Upper lobe of left lung (tissue), 6 donors: ENCODE measurements at regions not wholly inside any gene's neighbourhood (a gene's known extent, or its start where the extent isn't known, plus 50 kb on each side); places are given as distances from the start of the nearest gene placed in this dataset.

Experiments used
- ATAC-seq, 2 donors: fragments of 200-7000 bp; cut with Tn5 transposase; one replicate each; pipeline ENCODE4 v1.9.1; 2022; ENCODE audit warnings: mild to moderate bottlenecking in 2 of 2, moderate library complexity in 2 of 2; ENCODE audit not compliant: low FRiP score in 2 of 2
- DNase-seq, 2 donors: peaks; one replicate each; pipeline ENCODE4 v3.0.0-alpha.2; 2019 to 2020
- H3K27ac ChIP-seq, 4 donors: fragments of 200-600 bp; sonication (generic); one replicate each; pipeline ENCODE4 v1.5.1; 2016 to 2019
- H3K27me3 ChIP-seq, 4 donors: fragments of 200-600 bp; sonication (generic); one replicate each; pipeline ENCODE4 v1.5.1; 2017 to 2019
- H3K36me3 ChIP-seq, 4 donors: fragments of 200-600 bp; sonication (generic); one replicate each; pipeline ENCODE4 v1.5.1; 2016 to 2019
- H3K4me1 ChIP-seq, 4 donors: fragments of 200-600 bp; sonication (generic); one replicate each; pipeline ENCODE4 v1.5.1; 2018 to 2019
- H3K4me3 ChIP-seq, 4 donors: fragments of 200-600 bp; sonication (generic); one replicate each; pipeline ENCODE4 v1.5.1; 2017 to 2019; ENCODE audit warnings: mild to moderate bottlenecking in 2 of 4, moderate library complexity in 1 of 4
- H3K9me3 ChIP-seq, 4 donors: fragments of 200-600 bp; sonication (generic); one replicate each; pipeline ENCODE4 v1.5.1; 2018 to 2019
- CTCF ChIP-seq, 6 experiments: fragments of 450-650 bp in 4 of 6; fragments of 200-600 bp in 2 of 6; sonication (generic) in 2 of 6; IDR thresholded peaks; one replicate each; pipeline ENCODE4 v1.5.1; 2016 to 2019; ENCODE audit warnings: antibody characterized with exemption in 6 of 6
- EP300 ChIP-seq, 4 donors: sonication (generic); formaldehyde crosslinking; IDR thresholded peaks; one replicate each; pipeline ENCODE4 v1.5.1; 2017; ENCODE audit warnings: antibody characterized with exemption in 4 of 4, control low read depth in 2 of 4
- POLR2A ChIP-seq, 4 donors: fragments of 450-650 bp; IDR thresholded peaks; one replicate each; pipeline ENCODE4 v1.5.1; 2016 to 2017; ENCODE audit warnings: antibody characterized with exemption in 4 of 4, mild to moderate bottlenecking in 2 of 4
- POLR2AphosphoS5 ChIP-seq, 2 donors: sonication (generic); formaldehyde crosslinking; IDR thresholded peaks; one replicate each; pipeline ENCODE4 v1.5.1; 2017; ENCODE audit warnings: antibody characterized with exemption in 2 of 2
- WGBS, 2 donors: methylation state at CpG; one replicate each; pipeline ENCODE4 v1.1.5; 2017 to 2018; 5-methylcytosine and 5-hydroxymethylcytosine counted together
- donor health status: DM: no; HTN: no; CAD: no; lungs with moderate emphysema.
- donor health status: DM: no; HTN: yes; CAD: no; lungs with severe emphysema.

- peak in 1 of 4 donors; percentile 46 for TF ChIP-seq EP300 (IDR thresholded peaks at IDR 0.05)
- TF ChIP-seq POLR2AphosphoS5 (IDR thresholded peaks at IDR 0.05) = no peak
- no peaks in the 10 kb centered on the region for H3K9me3 ChIP-seq
- DNase-seq (peak in 1 of 2 donors; percentile 58), ATAC-seq (peak; percentile 74 to 83)
- 58 to 68% methylated on average over 3 of the region's 3 CpGs for WGBS, 2 donors
- peaks cover 0 to 7% (median 1%) of the 10 kb centered on the region in 4 donors for H3K4me1 ChIP-seq
- no peak overlapping the region for H3K4me3 ChIP-seq
- no peaks in the 10 kb centered on the region for H3K36me3 ChIP-seq
- no peaks in the 10 kb centered on the region for H3K27me3 ChIP-seq
- H3K27ac ChIP-seq = peak overlapping the region; percentile 8 to 83 (median 41)
Measured at GRCh38 chr2:47300609-47301276, 68.4 kb upstream of the EPCAM start.

- peaks cover 0 to 7% (median 1%) of the 10 kb centered on the region in 4 donors for H3K4me1 ChIP-seq
- WGBS, 2 donors = 75 to 79% methylated on average over 1 of the region's 1 CpG
Measured at GRCh38 chr2:47300081-47300480, 69.0 kb upstream of the EPCAM start.

GRCh38 chr2:47299555-47299954, 69.6 kb upstream of the EPCAM start:
- peak overlapping the region in 1 of 4 donors; percentile 83 for H3K27ac ChIP-seq
- peak in 1 of 2 donors; percentile 44 for ATAC-seq

More at GRCh38 chr2:47300081-47300480, 69.0 kb upstream of the EPCAM start:
- H3K36me3 ChIP-seq = no peaks in the 10 kb centered on the region
- no peaks in the 10 kb centered on the region for H3K9me3 ChIP-seq
- H3K27me3 ChIP-seq = no peaks in the 10 kb centered on the region
- TF ChIP-seq POLR2A (IDR thresholded peaks at IDR 0.05) = no peak
- no peak for TF ChIP-seq EP300 (IDR thresholded peaks at IDR 0.05)
- TF ChIP-seq CTCF (IDR thresholded peaks at IDR 0.05) = no peak
- TF ChIP-seq POLR2AphosphoS5 (IDR thresholded peaks at IDR 0.05) = no peak
- H3K4me3 ChIP-seq = no peak overlapping the region
- peak overlapping the region; percentile 8 to 83 (median 41) for H3K27ac ChIP-seq
- no peak for DNase-seq
- ATAC-seq = peak in 1 of 2 donors; percentile 26

GRCh38 chr2:47298771-47299170, 70.3 kb upstream of the EPCAM start:
- WGBS, 2 donors = 76 to 79% methylated on average over 3 of the region's 3 CpGs
- Histone ChIP-seq H3K4me3 (no peak overlapping the region), H3K4me1 (peaks cover 0 to 7% (median 1%) of the 10 kb centered on the region in 4 donors), H3K36me3 (no peaks in the 10 kb centered on the region), H3K27me3 (no peaks in the 10 kb centered on the region), H3K9me3 (no peaks in the 10 kb centered on the region), H3K27ac (no peak overlapping the region)
- ATAC-seq (no peak), DNase-seq (no peak)
- TF ChIP-seq EP300 (IDR thresholded peaks at IDR 0.05) (no peak), CTCF (IDR thresholded peaks at IDR 0.05) (no peak), POLR2AphosphoS5 (IDR thresholded peaks at IDR 0.05) (no peak), POLR2A (IDR thresholded peaks at IDR 0.05) (no peak)

More at GRCh38 chr2:47299555-47299954, 69.6 kb upstream of the EPCAM start:
- H3K4me1 ChIP-seq = peaks cover 0 to 7% (median 1%) of the 10 kb centered on the region in 4 donors
- WGBS, 2 donors = 79 to 84% methylated on average over 9 of the region's 9 CpGs
- H3K27me3 ChIP-seq = no peaks in the 10 kb centered on the region
- TF ChIP-seq CTCF (IDR thresholded peaks at IDR 0.05) = no peak
- no peak for TF ChIP-seq POLR2A (IDR thresholded peaks at IDR 0.05)
- TF ChIP-seq POLR2AphosphoS5 (IDR thresholded peaks at IDR 0.05) = no peak
- no peak for TF ChIP-seq EP300 (IDR thresholded peaks at IDR 0.05)
- H3K36me3 ChIP-seq = no peaks in the 10 kb centered on the region
- no peaks in the 10 kb centered on the region for H3K9me3 ChIP-seq
- peak in 1 of 2 donors; percentile 48 for DNase-seq
- H3K4me3 ChIP-seq = no peak overlapping the region

- Histone ChIP-seq H3K4me1 (peaks cover 0 to 7% (median 1%) of the 10 kb centered on the region in 4 donors), H3K36me3 (no peaks in the 10 kb centered on the region), H3K27ac (no peak overlapping the region), H3K27me3 (no peaks in the 10 kb centered on the region), H3K4me3 (no peak overlapping the region), H3K9me3 (no peaks in the 10 kb centered on the region)
- 79 to 87% methylated on average over 7 of the region's 7 CpGs for WGBS, 2 donors
- ATAC-seq (no peak), DNase-seq (no peak)
- no peak for TF ChIP-seq EP300 (IDR thresholded peaks at IDR 0.05)
Measured at GRCh38 chr2:47297767-47298425, 71.2 kb upstream of the EPCAM start.
